MM.1S (cell line): ENCODE measurements at regions not wholly inside any gene's neighbourhood (a gene's known extent, or its start where the extent isn't known, plus 50 kb on each side); places are given as distances from the start of the nearest gene placed in this dataset.

Experiments
- DNase-seq: peaks from one replicate; pipeline ENCODE4 v3.0.0-alpha.2; 2015
- H2AFZ ChIP-seq: fragments of 300-600 bp; sonication (generic); 2 replicates; pipeline ENCODE4 v1.6.0; 2016; ENCODE audit warnings: antibody characterized with exemption, low read length
- H3F3A ChIP-seq: fragments of 300-600 bp; sonication (generic); 2 replicates; pipeline ENCODE4 v1.6.1; 2016; ENCODE audit warnings: mild to moderate bottlenecking, antibody characterized with exemption, low read length, moderate library complexity, mixed read lengths; ENCODE audit not compliant: insufficient read depth
- H3K27ac ChIP-seq: fragments of 300-600 bp; sonication (generic); 2 replicates; pipeline ENCODE4 v1.5.1; 2016; ENCODE audit warnings: mild to moderate bottlenecking, low read length
- H3K27me3 ChIP-seq: fragments of 300-600 bp; sonication (generic); replicated peaks from 2 replicates; pipeline ENCODE4 v1.6.0; 2016; ENCODE audit warnings: low read length; ENCODE audit not compliant: insufficient read depth
- H3K36me3 ChIP-seq: fragments of 300-600 bp; sonication (generic); replicated peaks from 2 replicates; pipeline ENCODE4 v1.6.1; 2016; ENCODE audit warnings: mild to moderate bottlenecking, low read length, mixed read lengths; ENCODE audit not compliant: insufficient read depth
- H3K4me1 ChIP-seq: fragments of 300-600 bp; sonication (generic); 2 replicates; pipeline ENCODE4 v1.6.1; 2016; ENCODE audit warnings: low read length, mixed read lengths
- H3K4me2 ChIP-seq: fragments of 300-600 bp; sonication (generic); 2 replicates; pipeline ENCODE4 v1.6.0; 2016; ENCODE audit warnings: low read depth, low read length
- H3K4me3 ChIP-seq: fragments of 300-600 bp; sonication (generic); 2 replicates; pipeline ENCODE4 v1.5.1; 2016; ENCODE audit warnings: low read length, mixed read lengths
- H3K79me2 ChIP-seq: fragments of 300-600 bp; sonication (generic); 2 replicates; pipeline ENCODE4 v1.6.1; 2016; ENCODE audit warnings: mixed run types, low read length, mixed read lengths
- H3K9ac ChIP-seq: fragments of 300-600 bp; sonication (generic); 2 replicates; pipeline ENCODE4 v1.6.1; 2016; ENCODE audit warnings: low read length, mixed read lengths
- H3K9me2 ChIP-seq: fragments of 300-600 bp; sonication (generic); replicated peaks from 2 replicates; pipeline ENCODE4 v1.6.1; 2016; ENCODE audit warnings: mild to moderate bottlenecking, low read length, mixed read lengths; ENCODE audit not compliant: insufficient read depth
- H3K9me3 ChIP-seq: fragments of 300-600 bp; sonication (generic); replicated peaks from 2 replicates; pipeline ENCODE4 v1.6.1; 2016; ENCODE audit warnings: mild to moderate bottlenecking, low read length, mixed read lengths; ENCODE audit not compliant: insufficient read depth
- H4K20me1 ChIP-seq: fragments of 300-600 bp; sonication (generic); 2 replicates; pipeline ENCODE4 v1.6.1; 2016; ENCODE audit warnings: mild to moderate bottlenecking, low read length, moderate library complexity, mixed read lengths; ENCODE audit not compliant: insufficient read depth
- EZH2 ChIP-seq: fragments of 300-600 bp; sonication (generic); optimal IDR thresholded peaks from 2 replicates; pipeline ENCODE3; 2017; ENCODE audit warnings: low read depth, mild to moderate bottlenecking, antibody characterized with exemption, low read length, mixed read lengths
- EZH2phosphoT487 ChIP-seq: fragments of 300-600 bp; sonication (generic); IDR thresholded peaks from 2 replicates; pipeline ENCODE4 v1.6.1; 2018; ENCODE audit warnings: antibody characterized with exemption, low read length
- TF ChIP-seq, protein P1 (sequence below): fragments of 300-600 bp; sonication (generic); IDR thresholded peaks from 2 replicates; pipeline ENCODE4 v1.5.1; 2016; ENCODE audit warnings: antibody characterized with exemption, low read length, mixed read lengths

DNA sequence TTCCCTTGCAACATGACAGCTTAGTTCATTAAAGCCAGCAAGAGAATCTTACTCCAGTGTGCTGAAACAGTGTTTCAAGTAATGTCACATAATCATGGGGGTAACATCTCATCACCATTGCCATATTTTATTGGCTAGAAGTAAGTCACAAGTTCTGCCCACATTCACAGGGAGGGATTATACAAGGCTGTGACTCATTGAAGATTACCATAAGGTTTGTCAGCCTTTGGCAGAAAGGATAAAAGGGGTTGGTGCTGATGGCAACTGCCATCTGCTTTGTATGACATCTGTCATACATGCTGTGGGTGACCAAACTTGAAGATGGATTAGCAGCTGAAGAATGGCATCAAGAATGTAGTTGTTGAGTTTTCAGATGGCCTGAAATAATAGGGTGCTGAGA lies 61.2 kb downstream of the KCNE4 start:
- no peak for DNase-seq
- H3K27me3 ChIP-seq, result no peaks in the 10 kb centered on the region
- no peak overlapping the region for H3K9ac ChIP-seq
- no peaks in the 10 kb centered on the region for H3F3A ChIP-seq
- H3K9me3 ChIP-seq, result no peaks in the 10 kb centered on the region
- no peaks in the 10 kb centered on the region for H3K9me2 ChIP-seq
- H3K36me3 ChIP-seq, result no peaks in the 10 kb centered on the region
- H3K4me1 ChIP-seq, result no peaks in the 10 kb centered on the region
- H3K4me3 ChIP-seq, result no peak overlapping the region
- H3K27ac ChIP-seq, result no peak overlapping the region
- no peaks in the 10 kb centered on the region for H4K20me1 ChIP-seq
- H3K79me2 ChIP-seq, result no peaks in the 10 kb centered on the region
- H2AFZ ChIP-seq, result no peak overlapping the region
- no peak overlapping the region for H3K4me2 ChIP-seq
- TF ChIP-seq, protein P1, sequence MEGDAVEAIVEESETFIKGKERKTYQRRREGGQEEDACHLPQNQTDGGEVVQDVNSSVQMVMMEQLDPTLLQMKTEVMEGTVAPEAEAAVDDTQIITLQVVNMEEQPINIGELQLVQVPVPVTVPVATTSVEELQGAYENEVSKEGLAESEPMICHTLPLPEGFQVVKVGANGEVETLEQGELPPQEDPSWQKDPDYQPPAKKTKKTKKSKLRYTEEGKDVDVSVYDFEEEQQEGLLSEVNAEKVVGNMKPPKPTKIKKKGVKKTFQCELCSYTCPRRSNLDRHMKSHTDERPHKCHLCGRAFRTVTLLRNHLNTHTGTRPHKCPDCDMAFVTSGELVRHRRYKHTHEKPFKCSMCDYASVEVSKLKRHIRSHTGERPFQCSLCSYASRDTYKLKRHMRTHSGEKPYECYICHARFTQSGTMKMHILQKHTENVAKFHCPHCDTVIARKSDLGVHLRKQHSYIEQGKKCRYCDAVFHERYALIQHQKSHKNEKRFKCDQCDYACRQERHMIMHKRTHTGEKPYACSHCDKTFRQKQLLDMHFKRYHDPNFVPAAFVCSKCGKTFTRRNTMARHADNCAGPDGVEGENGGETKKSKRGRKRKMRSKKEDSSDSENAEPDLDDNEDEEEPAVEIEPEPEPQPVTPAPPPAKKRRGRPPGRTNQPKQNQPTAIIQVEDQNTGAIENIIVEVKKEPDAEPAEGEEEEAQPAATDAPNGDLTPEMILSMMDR, result no peak
- TF ChIP-seq EZH2 (no peak), EZH2phosphoT487 (no peak)

DNA sequence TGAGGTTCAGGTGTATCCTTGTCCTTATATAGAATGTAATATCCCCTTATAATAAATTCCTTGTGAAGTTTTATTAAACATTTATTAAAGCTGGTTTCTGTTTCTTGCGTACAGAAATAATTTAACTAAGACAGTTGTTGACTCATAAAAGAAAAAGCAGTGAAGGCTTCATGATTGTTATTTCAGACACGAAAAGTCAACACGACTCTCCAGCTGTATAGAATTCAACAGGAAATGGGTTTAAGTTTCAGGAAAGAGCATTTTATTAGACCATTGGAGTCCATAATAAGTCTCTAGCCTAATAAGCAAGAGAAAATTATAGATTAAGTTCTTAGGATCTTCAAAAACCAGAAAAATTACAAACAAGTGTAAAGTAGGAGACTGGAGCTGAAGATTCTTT lies 62.2 kb downstream of the KCNE4 start:
- Histone ChIP-seq H3K4me2 (no peak overlapping the region), H3K9me3 (no peaks in the 10 kb centered on the region), H2AFZ (no peak overlapping the region), H3K4me3 (no peak overlapping the region), H4K20me1 (no peaks in the 10 kb centered on the region), H3K27me3 (no peaks in the 10 kb centered on the region), H3K4me1 (no peaks in the 10 kb centered on the region), H3F3A (no peaks in the 10 kb centered on the region), H3K27ac (no peak overlapping the region), H3K36me3 (no peaks in the 10 kb centered on the region), H3K9me2 (no peaks in the 10 kb centered on the region), H3K79me2 (no peaks in the 10 kb centered on the region), H3K9ac (no peak overlapping the region)
- no peak for DNase-seq
- no peak for TF ChIP-seq EZH2
- TF ChIP-seq, protein P1, result no peak
- no peak for TF ChIP-seq EZH2phosphoT487

GRCh38 chr2:223114917-223115316 lies 62.9 kb downstream of the KCNE4 start:
- H2AFZ ChIP-seq, result no peak overlapping the region
- DNase-seq, result no peak
- H3K9me3 ChIP-seq, result no peaks in the 10 kb centered on the region
- H3K27me3 ChIP-seq, result no peaks in the 10 kb centered on the region
- no peak overlapping the region for H3K27ac ChIP-seq
- H4K20me1 ChIP-seq, result no peaks in the 10 kb centered on the region
- no peaks in the 10 kb centered on the region for H3F3A ChIP-seq
- H3K9ac ChIP-seq, result no peak overlapping the region
- no peak overlapping the region for H3K4me3 ChIP-seq
- no peaks in the 10 kb centered on the region for H3K9me2 ChIP-seq
- no peaks in the 10 kb centered on the region for H3K36me3 ChIP-seq
- no peaks in the 10 kb centered on the region for H3K4me1 ChIP-seq
- H3K4me2 ChIP-seq, result no peak overlapping the region
- TF ChIP-seq EZH2 (no peak), EZH2phosphoT487 (no peak)
- TF ChIP-seq, protein P1, result no peak
- no peaks in the 10 kb centered on the region for H3K79me2 ChIP-seq

DNA sequence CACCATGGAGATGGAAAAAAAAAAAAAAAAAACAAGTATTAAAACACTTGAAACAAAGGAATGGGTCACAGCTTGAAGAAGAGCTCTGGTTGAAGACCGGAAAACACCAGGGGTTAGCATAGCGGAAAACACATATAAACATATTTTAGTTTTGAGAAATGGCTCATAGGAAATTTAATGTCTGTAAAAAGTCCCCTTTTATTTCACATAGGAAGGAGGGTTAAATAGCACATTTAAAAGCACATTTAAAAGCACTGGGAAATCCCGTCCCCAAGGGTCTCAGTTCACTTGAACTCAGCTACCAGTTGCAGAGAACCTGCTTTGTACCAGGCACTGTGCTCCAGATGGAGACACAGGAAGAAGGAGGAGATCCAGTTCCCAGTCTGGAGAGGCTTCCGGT lies 65.5 kb downstream of the KCNE4 start:
- Histone ChIP-seq H3K9me3 (no peaks in the 10 kb centered on the region), H3K79me2 (no peaks in the 10 kb centered on the region), H3K27ac (no peak overlapping the region), H3K27me3 (no peaks in the 10 kb centered on the region), H3K36me3 (no peaks in the 10 kb centered on the region), H3K9ac (no peak overlapping the region), H3K9me2 (no peaks in the 10 kb centered on the region), H3K4me3 (no peak overlapping the region), H3F3A (no peaks in the 10 kb centered on the region), H4K20me1 (no peaks in the 10 kb centered on the region), H3K4me1 (no peaks in the 10 kb centered on the region), H3K4me2 (no peak overlapping the region), H2AFZ (no peak overlapping the region)
- DNase-seq, result no peak
- no peak for TF ChIP-seq EZH2
- TF ChIP-seq, protein P1, result no peak
- TF ChIP-seq EZH2phosphoT487, result no peak
